GM18951 (cell line): ENCODE measurements at regions not wholly inside any gene's neighbourhood (a gene's known extent, or its start where the extent isn't known, plus 50 kb on each side); places are given as distances from the start of the nearest gene placed in this dataset.
"Not testable (repeated sequence)": the region's sequence is repeated elsewhere in the genome, so short reads cannot be mapped to it uniquely, and the experiment has no call there.

Experiments
- POLR2A ChIP-seq: IDR thresholded peaks from 4 replicates; pipeline ENCODE4 v1.6.1; 2011; ENCODE audit warnings: mild to moderate bottlenecking; ENCODE audit not compliant: insufficient read length, insufficient read depth; ENCODE audit errors: extremely low read depth
- in situ Hi-C: fragments of 300-500 bp; cut with MboI; formaldehyde crosslinking; loops from one replicate; pipeline ENCODE4 v1.12.0; 2022; ENCODE audit warnings: low sequenced_read_pairs, mixed read lengths, inconsistent platforms; ENCODE audit not compliant: unreplicated experiment

GRCh38 chr4:153096344-153096743, 107.9 kb upstream of the TRIM2 start:
- in situ Hi-C loops = loop anchor here (25.0 kb wide), 1 partner anchor 259 kb away; no protein-coding TSS in a partner anchor
- TF ChIP-seq POLR2A = no peak

DNA sequence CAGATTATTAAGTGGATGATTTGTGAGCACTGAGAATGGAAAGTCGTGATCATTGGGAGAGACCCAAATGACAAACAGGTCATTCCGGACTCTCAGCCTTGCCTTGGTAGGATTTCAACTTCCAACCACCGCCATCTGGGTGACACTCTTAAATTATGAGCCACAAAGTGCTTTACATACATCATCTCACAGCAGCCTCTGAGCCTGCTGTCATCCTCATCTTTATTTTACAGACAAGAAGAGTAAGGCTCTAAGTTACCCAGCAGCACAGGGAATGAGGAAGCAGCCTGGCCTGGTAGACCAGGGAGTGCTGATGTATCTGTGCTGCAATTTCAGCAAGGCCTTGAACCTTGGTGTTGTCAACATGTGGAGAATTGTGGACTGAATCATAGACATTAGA, 105.8 kb upstream of the TRIM2 start:
- in situ Hi-C loops = loop anchor here (25.0 kb wide), 1 partner anchor 261 kb away; no protein-coding TSS in a partner anchor
- TF ChIP-seq POLR2A = no peak

DNA sequence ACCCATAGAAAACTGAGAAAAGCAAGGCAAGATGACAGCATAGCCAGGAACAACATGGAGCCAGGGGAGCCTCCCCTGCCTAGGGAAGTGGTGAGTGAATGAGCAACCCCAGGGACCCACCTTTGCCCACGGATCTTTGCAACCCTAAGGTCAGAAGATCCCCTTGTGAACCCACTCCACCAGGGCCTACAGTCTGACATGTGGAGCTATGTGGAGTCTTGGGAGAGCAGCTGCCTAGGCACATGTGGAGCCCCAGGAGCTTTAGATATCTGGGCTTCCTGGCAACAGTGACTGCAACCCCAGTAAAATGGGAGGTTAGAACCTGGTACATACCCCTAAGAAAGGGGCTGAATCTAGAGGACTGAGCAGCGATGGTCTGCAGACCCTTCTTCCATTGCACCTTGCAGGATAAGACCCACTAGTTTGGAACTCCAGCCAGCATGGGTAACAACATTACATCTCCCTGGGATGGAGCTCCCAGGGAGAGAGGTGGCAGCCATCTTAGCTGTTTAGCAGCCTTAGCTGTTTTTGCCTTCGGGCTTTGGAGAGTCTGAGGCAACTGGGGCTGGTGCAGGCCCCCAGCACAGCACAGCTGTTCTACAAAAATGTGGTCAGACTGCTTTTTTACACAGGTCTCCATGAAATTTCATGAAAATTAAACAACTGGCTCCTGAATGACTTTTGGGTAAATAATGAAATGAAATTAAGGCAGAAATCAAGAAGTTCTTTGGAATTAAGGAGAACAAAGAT, 104.7 kb upstream of the TRIM2 start:
- no peak for TF ChIP-seq POLR2A
- in situ Hi-C loops = loop anchor here (25.0 kb wide), 1 partner anchor 262 kb away; no protein-coding TSS in a partner anchor

GRCh38 chr4:153106736-153107135, 97.5 kb upstream of the TRIM2 start:
- in situ Hi-C loops = not testable (repeated sequence)

- no peak for TF ChIP-seq POLR2A
- in situ Hi-C loops = no loop called here
Observed at GRCh38 chr4:153107246-153107645, 97.0 kb upstream of the TRIM2 start.

DNA sequence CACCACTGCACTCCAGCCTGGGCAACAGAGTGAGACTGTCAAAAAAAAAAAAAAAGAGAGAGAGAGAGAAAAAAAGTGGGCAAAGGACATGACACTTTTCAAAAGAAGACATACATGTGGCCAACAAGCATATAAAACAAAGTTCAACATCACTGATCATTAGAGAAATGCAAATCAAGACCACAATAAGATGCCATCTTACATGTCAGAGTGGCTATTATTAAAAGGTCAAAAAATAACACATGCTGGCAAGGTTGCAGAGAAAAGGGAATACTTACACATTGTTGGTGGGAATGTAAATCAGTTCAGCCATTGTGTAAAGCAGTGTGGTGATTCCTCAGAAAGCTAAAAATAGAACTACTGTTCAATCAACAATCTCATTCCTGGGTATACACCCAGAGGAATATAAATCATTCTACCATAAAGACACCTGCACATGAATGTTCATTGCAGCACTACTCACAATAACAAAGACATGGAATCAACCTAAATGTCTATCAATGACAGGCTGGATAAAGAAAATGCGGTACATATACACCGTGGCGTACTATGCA, 94.9 kb upstream of the TRIM2 start:
- no peak for TF ChIP-seq POLR2A
- in situ Hi-C loops = no loop called here

GRCh38 chr4:153110739-153111138, 93.5 kb upstream of the TRIM2 start:
- TF ChIP-seq POLR2A = no peak
- in situ Hi-C loops = no loop called here

GRCh38 chr4:153111426-153112040, 92.7 kb upstream of the TRIM2 start:
- in situ Hi-C loops = no loop called here
- TF ChIP-seq POLR2A = no peak

DNA sequence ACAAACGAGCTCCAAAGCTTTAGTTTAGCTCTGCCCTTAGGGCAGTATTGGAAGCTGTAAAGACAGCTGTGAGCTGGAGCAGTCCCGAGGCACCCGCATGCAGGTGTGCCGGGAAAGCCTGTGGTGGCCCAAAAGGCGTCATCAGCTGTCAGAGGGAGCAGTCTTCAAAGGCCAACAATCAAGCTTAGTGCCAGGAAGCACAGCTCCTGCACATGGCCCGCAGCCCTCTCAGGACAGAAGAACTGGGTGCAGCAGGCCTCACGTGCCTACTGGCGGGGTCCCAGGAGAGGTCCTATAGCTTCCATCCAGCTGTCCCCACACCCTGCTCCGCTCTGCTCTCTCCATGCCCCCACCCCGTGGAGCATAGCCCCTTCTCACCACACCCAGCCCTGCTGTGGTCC, 92.2 kb upstream of the TRIM2 start:
- in situ Hi-C loops = no loop called here
- TF ChIP-seq POLR2A = no peak

- in situ Hi-C loops = no loop called here
- TF ChIP-seq POLR2A = no peak
Observed at GRCh38 chr4:153113061-153113837, 91.0 kb upstream of the TRIM2 start.

GRCh38 chr4:153113838-153114105, 90.5 kb upstream of the TRIM2 start:
- no peak for TF ChIP-seq POLR2A
- in situ Hi-C loops = no loop called here

DNA sequence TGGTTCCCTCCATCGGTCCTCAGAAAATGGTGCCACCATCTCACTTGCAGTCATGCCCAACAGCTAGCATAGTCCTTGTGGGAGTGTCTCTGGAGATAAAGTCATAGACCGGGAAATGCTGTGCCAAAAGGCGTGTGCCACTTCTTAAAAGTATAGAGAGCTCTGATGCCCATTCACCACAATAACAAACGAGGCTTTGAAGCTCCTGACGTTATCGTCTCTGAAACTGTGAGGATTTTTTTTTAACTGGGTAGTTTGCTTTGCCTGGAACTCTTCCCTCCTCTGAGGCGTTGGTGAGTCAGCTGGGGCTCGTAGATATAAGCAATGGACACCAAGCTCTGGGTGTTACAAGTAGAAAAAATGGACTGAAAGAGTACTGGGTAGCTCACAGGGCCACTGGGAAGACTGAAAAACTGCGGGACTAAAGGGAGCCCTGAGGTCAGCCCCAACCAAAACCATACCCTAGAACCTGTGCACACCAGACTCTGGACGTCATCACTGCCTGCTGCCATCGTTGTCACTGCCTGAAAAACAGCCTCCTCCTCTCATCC, 89.4 kb upstream of the TRIM2 start:
- in situ Hi-C loops = no loop called here
- no peak for TF ChIP-seq POLR2A
